ENCODE measurements at regions not wholly inside any gene's neighbourhood (a gene's known extent, or its start where the extent isn't known, plus 50 kb on each side); places are given as distances from the start of the nearest gene placed in this dataset.

GRCh38 chr5:62705022-62705421 lies 126.4 kb downstream of the LRRC70 start:
- H3K4me3 Mint-ChIP-seq, result no peak overlapping the region

GRCh38 chr5:62702126-62702525 lies 123.5 kb downstream of the LRRC70 start:
- Mint-ChIP-seq H3K4me1 (no peaks in the 10 kb centered on the region), H3K27ac (no peak overlapping the region), H3K27me3 (ENCODE audit: low read depth in 2 of 2) (peaks cover 5 to 12% of the 10 kb centered on the region in 2 donors), H3K4me3 (no peak overlapping the region), H3K9me3 (no peaks in the 10 kb centered on the region), H3K36me3 (no peaks in the 10 kb centered on the region)
- 69% methylated on average over 4 of the region's 4 CpGs for WGBS (ENCODE audit: insufficient coverage)
- intact Hi-C loops (cut with micrococcal nuclease), result no loop called here
- no peaks in the 10 kb centered on the region for H3K27me3 ChIP-seq (ENCODE audit: control insufficient read depth, insufficient read depth, low read length)
- ATAC-seq (no peak), DNase-seq (no peak)
- no peaks in the 10 kb centered on the region for H3K36me3 ChIP-seq (ENCODE audit: control insufficient read depth, insufficient read depth, low read length)
- no peaks in the 10 kb centered on the region for H3K4me1 ChIP-seq (ENCODE audit: control insufficient read depth, insufficient read depth, low read length)
- H3K9me3 ChIP-seq (ENCODE audit: control insufficient read depth, insufficient read depth, low read length), result no peaks in the 10 kb centered on the region
- H3K4me3 ChIP-seq (ENCODE audit: low read length), result no peak overlapping the region
- H3K27ac ChIP-seq (ENCODE audit: low read length), result no peak overlapping the region
- TF ChIP-seq CTCF (IDR thresholded peaks at IDR 0.05), result no peak

More at GRCh38 chr5:62705022-62705421, 126.4 kb downstream of the LRRC70 start:
- H3K4me3 ChIP-seq (ENCODE audit: low read length), result no peak overlapping the region
- H3K27me3 ChIP-seq (ENCODE audit: control insufficient read depth, insufficient read depth, low read length), result no peaks in the 10 kb centered on the region
- ATAC-seq, result no peak
- H3K4me1 ChIP-seq (ENCODE audit: control insufficient read depth, insufficient read depth, low read length), result no peaks in the 10 kb centered on the region
- Mint-ChIP-seq H3K27ac (no peak overlapping the region), H3K9me3 (peaks cover 0 to 3% of the 10 kb centered on the region in 2 donors), H3K27me3 (ENCODE audit: low read depth in 2 of 2) (peaks cover 5 to 12% of the 10 kb centered on the region in 2 donors), H3K4me1 (no peaks in the 10 kb centered on the region), H3K36me3 (peaks cover 8% of the 10 kb centered on the region)
- no peak for DNase-seq
- TF ChIP-seq CTCF (IDR thresholded peaks at IDR 0.05), result no peak
- intact Hi-C loops (cut with micrococcal nuclease), result no loop called here
- H3K27ac ChIP-seq (ENCODE audit: low read length), result no peak overlapping the region
- no peaks in the 10 kb centered on the region for H3K9me3 ChIP-seq (ENCODE audit: control insufficient read depth, insufficient read depth, low read length)
- H3K36me3 ChIP-seq (ENCODE audit: control insufficient read depth, insufficient read depth, low read length), result no peaks in the 10 kb centered on the region
- 96% methylated on average over 2 of the region's 2 CpGs for WGBS (ENCODE audit: insufficient coverage)

- Mint-ChIP-seq H3K4me1 (no peaks in the 10 kb centered on the region), H3K36me3 (no peaks in the 10 kb centered on the region), H3K27ac (no peak overlapping the region), H3K4me3 (no peak overlapping the region), H3K9me3 (no peaks in the 10 kb centered on the region), H3K27me3 (ENCODE audit: low read depth in 2 of 2) (peaks cover 9 to 12% of the 10 kb centered on the region in 2 donors)
- no peaks in the 10 kb centered on the region for H3K4me1 ChIP-seq (ENCODE audit: control insufficient read depth, insufficient read depth, low read length)
- WGBS (ENCODE audit: insufficient coverage), result 70% methylated on average over 1 of the region's 1 CpG
- DNase-seq, result no peak
- no peaks in the 10 kb centered on the region for H3K27me3 ChIP-seq (ENCODE audit: control insufficient read depth, insufficient read depth, low read length)
- no peak overlapping the region for H3K27ac ChIP-seq (ENCODE audit: low read length)
- no peak overlapping the region for H3K4me3 ChIP-seq (ENCODE audit: low read length)
- no peak for ATAC-seq
- intact Hi-C loops (cut with micrococcal nuclease), result no loop called here
- no peaks in the 10 kb centered on the region for H3K9me3 ChIP-seq (ENCODE audit: control insufficient read depth, insufficient read depth, low read length)
- no peaks in the 10 kb centered on the region for H3K36me3 ChIP-seq (ENCODE audit: control insufficient read depth, insufficient read depth, low read length)
- no peak for TF ChIP-seq CTCF (IDR thresholded peaks at IDR 0.05)
These were observed 122.4 kb downstream of the LRRC70 start for GRCh38 chr5:62701036-62701435.

GRCh38 chr5:62698756-62699155 lies 120.1 kb downstream of the LRRC70 start:
- Mint-ChIP-seq H3K4me3 (no peak overlapping the region), H3K36me3 (no peaks in the 10 kb centered on the region), H3K27me3 (ENCODE audit: low read depth in 2 of 2) (peaks cover 10 to 12% of the 10 kb centered on the region in 2 donors), H3K4me1 (no peaks in the 10 kb centered on the region), H3K27ac (no peak overlapping the region), H3K9me3 (no peaks in the 10 kb centered on the region)
- ATAC-seq (no peak), DNase-seq (no peak)
- Histone ChIP-seq H3K4me3 (ENCODE audit: low read length) (no peak overlapping the region), H3K27ac (ENCODE audit: low read length) (no peak overlapping the region), H3K27me3 (ENCODE audit: control insufficient read depth, insufficient read depth, low read length) (no peaks in the 10 kb centered on the region), H3K36me3 (ENCODE audit: control insufficient read depth, insufficient read depth, low read length) (no peaks in the 10 kb centered on the region), H3K9me3 (ENCODE audit: control insufficient read depth, insufficient read depth, low read length) (no peaks in the 10 kb centered on the region), H3K4me1 (ENCODE audit: control insufficient read depth, insufficient read depth, low read length) (no peaks in the 10 kb centered on the region)
- no peak for TF ChIP-seq CTCF (IDR thresholded peaks at IDR 0.05)
- intact Hi-C loops (cut with micrococcal nuclease), result no loop called here
- 35% methylated on average over 1 of the region's 1 CpG for WGBS (ENCODE audit: insufficient coverage)
